Gastroesophageal sphincter (tissue), 3 donors: ENCODE measurements at regions not wholly inside any gene's neighbourhood (a gene's known extent, or its start where the extent isn't known, plus 50 kb on each side); places are given as distances from the start of the nearest gene placed in this dataset.

Source experiments
- CTCF ChIP-seq, 4 experiments: fragments of 200-600 bp in 2 of 4; fragments of 450-650 bp in 2 of 4; sonication (generic) in 1 of 4; IDR thresholded peaks; one replicate each; pipeline ENCODE4 v1.5.1; 2017 to 2019; ENCODE audit warnings: antibody characterized with exemption in 4 of 4, mild to moderate bottlenecking in 2 of 4, moderate library complexity in 2 of 4
- EP300 ChIP-seq: sonication (generic); formaldehyde crosslinking; IDR thresholded peaks from one replicate; pipeline ENCODE4 v1.6.1; 2017; ENCODE audit warnings: antibody characterized with exemption, mild to moderate bottlenecking
- POLR2A ChIP-seq, 2 donors: fragments of 450-650 bp; IDR thresholded peaks; one replicate each; pipeline ENCODE4 v1.6.1; 2017; ENCODE audit warnings: antibody characterized with exemption in 2 of 2, mild to moderate bottlenecking in 2 of 2, moderate library complexity in 1 of 2
- POLR2AphosphoS5 ChIP-seq: sonication (generic); formaldehyde crosslinking; IDR thresholded peaks from one replicate; pipeline ENCODE4 v1.6.1; 2017; ENCODE audit warnings: antibody characterized with exemption

GRCh38 chrX:106479920-106480319 is 131.9 kb upstream of the RADX start:
- TF ChIP-seq POLR2A (IDR thresholded peaks at IDR 0.05) = no peak
- TF ChIP-seq CTCF (IDR thresholded peaks at IDR 0.05) = no peak
- no peak for TF ChIP-seq POLR2AphosphoS5
- TF ChIP-seq EP300 = no peak
